OCI-LY7 (cell line): ENCODE measurements at regions not wholly inside any gene's neighbourhood (a gene's known extent, or its start where the extent isn't known, plus 50 kb on each side); places are given as distances from the start of the nearest gene placed in this dataset.

ENCODE experiments used
- BruUV-seq: library from RNA; stranded (reverse); fragments of 400-500 nt; replicated peaks from 2 replicates; lab custom pipeline; 2021; lab: Mats Ljungman, UMichigan
- CTCF ChIA-PET: fragments of 300-600 bp; sonication (Branson Sonifier 250); formaldehyde crosslinking; loops from one replicate; lab custom pipeline; 2022; ENCODE audit warnings: antibody characterized with exemption; ENCODE audit not compliant: unreplicated experiment; lab: Charles Lee
- POLR2A ChIA-PET: fragments of 300-600 bp; sonication (Branson Sonifier 250); formaldehyde crosslinking; loops from one replicate; lab custom pipeline; 2022; ENCODE audit warnings: antibody characterized with exemption; lab: Charles Lee
- DNase-seq: peaks from one replicate; pipeline ENCODE4 v3.0.0-alpha.2; 2015; ENCODE audit warnings: low spot score
- H2AFZ ChIP-seq: fragments of 200-600 bp; sonication (generic), shearing (Covaris generic); 2 replicates; pipeline ENCODE4 v1.6.1; 2014; ENCODE audit warnings: mild to moderate bottlenecking, antibody characterized with exemption, low read length, moderate library complexity
- H3K27ac ChIP-seq: fragments of 200-600 bp; sonication (generic); 2 replicates; pipeline ENCODE4 v1.5.1; 2014; ENCODE audit warnings: mixed run types, low read depth, mild to moderate bottlenecking, moderate library complexity, low read length, inconsistent platforms; ENCODE audit not compliant: poor library complexity, severe bottlenecking
- H3K36me3 ChIP-seq: fragments of 200-600 bp; sonication (generic); 2 replicates; pipeline ENCODE4 v1.6.1; 2014; ENCODE audit warnings: mild to moderate bottlenecking, antibody characterized with exemption, low read length, moderate library complexity, mixed read lengths; ENCODE audit not compliant: insufficient read depth
- H3K4me1 ChIP-seq: fragments of 200-600 bp; sonication (generic); 2 replicates; pipeline ENCODE4 v1.5.1; 2014; ENCODE audit warnings: mild to moderate bottlenecking, low read length; ENCODE audit not compliant: insufficient read depth, poor library complexity, severe bottlenecking
- H3K4me2 ChIP-seq: fragments of 200-600 bp; sonication (generic); 2 replicates; pipeline ENCODE4 v1.6.1; 2014; ENCODE audit warnings: mild to moderate bottlenecking, low read length
- H3K4me3 ChIP-seq: fragments of 200-600 bp; sonication (generic); 2 replicates; pipeline ENCODE4 v1.5.1; 2014; ENCODE audit warnings: mild to moderate bottlenecking, low read depth, low read length; ENCODE audit not compliant: poor library complexity, severe bottlenecking
- H3K79me2 ChIP-seq: fragments of 200-600 bp; sonication (generic); 2 replicates; pipeline ENCODE4 v1.6.1; 2016; ENCODE audit warnings: low read depth, mild to moderate bottlenecking, low read length, moderate library complexity, mixed read lengths; ENCODE audit not compliant: insufficient read depth
- H3K9me2 ChIP-seq: fragments of 200-600 bp; sonication (generic); 2 replicates; pipeline ENCODE4 v1.6.1; 2016; ENCODE audit warnings: mild to moderate bottlenecking, low read length, mixed read lengths; ENCODE audit not compliant: insufficient read depth
- H3K9me3 ChIP-seq: fragments of 200-600 bp; sonication (generic); 2 replicates; pipeline ENCODE4 v1.6.1; 2014; ENCODE audit warnings: mild to moderate bottlenecking, mixed run types, low read length, mixed read lengths
- H4K20me1 ChIP-seq: fragments of 200-600 bp; sonication (generic); 2 replicates; pipeline ENCODE4 v1.6.1; 2014; ENCODE audit warnings: mild to moderate bottlenecking, antibody characterized with exemption, low read length, moderate library complexity, mixed read lengths; ENCODE audit not compliant: insufficient read depth
- EZH2phosphoT487 ChIP-seq: fragments of 200-600 bp; sonication (generic); IDR thresholded peaks from 2 replicates; pipeline ENCODE4 v1.6.1; 2018; ENCODE audit warnings: low read depth, borderline replicate concordance, mild to moderate bottlenecking, mixed run types, antibody characterized with exemption, low read length, moderate library complexity, mixed read lengths
- intact Hi-C: fragments of 100-400 bp; cut with micrococcal nuclease; formaldehyde crosslinking; loops from one replicate; pipeline ENCODE4 v1.10.0; 2022; ENCODE audit not compliant: unreplicated experiment
- TF ChIP-seq, protein P1 (sequence below): fragments of 200-600 bp; sonication (generic); conservative IDR thresholded peaks from 2 replicates; pipeline ENCODE4 v1.5.1; 2014; ENCODE audit warnings: mild to moderate bottlenecking, antibody characterized with exemption, low read length, moderate library complexity, mixed read lengths

DNA sequence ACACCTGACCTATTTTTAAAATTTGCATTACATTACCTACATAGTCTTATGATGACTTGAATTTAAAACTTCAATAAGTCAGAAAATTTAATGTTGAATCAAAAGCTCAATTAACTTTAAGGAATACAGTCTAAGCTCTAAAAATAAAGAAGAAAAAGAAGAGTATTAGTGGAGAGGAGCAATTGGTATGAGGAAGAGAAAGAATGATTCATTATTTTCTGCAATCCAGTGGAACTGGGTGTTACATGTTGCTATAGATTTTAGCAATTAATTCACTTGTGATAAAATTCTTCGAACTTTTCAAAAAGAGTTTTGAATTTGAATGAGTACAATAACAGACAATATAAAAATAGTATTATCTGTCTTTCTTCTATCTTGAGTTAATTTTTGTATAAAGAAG is 158.9 kb upstream of the POT1 start:
- H3K36me3 ChIP-seq, result no peaks in the 10 kb centered on the region
- CTCF ChIA-PET, result no interaction called here
- no peak overlapping the region for H3K27ac ChIP-seq
- H3K9me3 ChIP-seq, result no peaks in the 10 kb centered on the region
- no peaks in the 10 kb centered on the region for H3K79me2 ChIP-seq
- no peak overlapping the region for H3K4me3 ChIP-seq
- TF ChIP-seq, protein P1, sequence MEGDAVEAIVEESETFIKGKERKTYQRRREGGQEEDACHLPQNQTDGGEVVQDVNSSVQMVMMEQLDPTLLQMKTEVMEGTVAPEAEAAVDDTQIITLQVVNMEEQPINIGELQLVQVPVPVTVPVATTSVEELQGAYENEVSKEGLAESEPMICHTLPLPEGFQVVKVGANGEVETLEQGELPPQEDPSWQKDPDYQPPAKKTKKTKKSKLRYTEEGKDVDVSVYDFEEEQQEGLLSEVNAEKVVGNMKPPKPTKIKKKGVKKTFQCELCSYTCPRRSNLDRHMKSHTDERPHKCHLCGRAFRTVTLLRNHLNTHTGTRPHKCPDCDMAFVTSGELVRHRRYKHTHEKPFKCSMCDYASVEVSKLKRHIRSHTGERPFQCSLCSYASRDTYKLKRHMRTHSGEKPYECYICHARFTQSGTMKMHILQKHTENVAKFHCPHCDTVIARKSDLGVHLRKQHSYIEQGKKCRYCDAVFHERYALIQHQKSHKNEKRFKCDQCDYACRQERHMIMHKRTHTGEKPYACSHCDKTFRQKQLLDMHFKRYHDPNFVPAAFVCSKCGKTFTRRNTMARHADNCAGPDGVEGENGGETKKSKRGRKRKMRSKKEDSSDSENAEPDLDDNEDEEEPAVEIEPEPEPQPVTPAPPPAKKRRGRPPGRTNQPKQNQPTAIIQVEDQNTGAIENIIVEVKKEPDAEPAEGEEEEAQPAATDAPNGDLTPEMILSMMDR, result no peak
- TF ChIP-seq EZH2phosphoT487, result no peak
- POLR2A ChIA-PET, result no interaction called here
- DNase-seq, result no peak
- no peaks in the 10 kb centered on the region for H3K4me1 ChIP-seq
- intact Hi-C loops, result no loop called here
- no peak overlapping the region for H3K4me2 ChIP-seq
- BruUV-seq, result no TSS peak
- H4K20me1 ChIP-seq, result no peaks in the 10 kb centered on the region
- no peaks in the 10 kb centered on the region for H3K9me2 ChIP-seq
- no peak overlapping the region for H2AFZ ChIP-seq

DNA sequence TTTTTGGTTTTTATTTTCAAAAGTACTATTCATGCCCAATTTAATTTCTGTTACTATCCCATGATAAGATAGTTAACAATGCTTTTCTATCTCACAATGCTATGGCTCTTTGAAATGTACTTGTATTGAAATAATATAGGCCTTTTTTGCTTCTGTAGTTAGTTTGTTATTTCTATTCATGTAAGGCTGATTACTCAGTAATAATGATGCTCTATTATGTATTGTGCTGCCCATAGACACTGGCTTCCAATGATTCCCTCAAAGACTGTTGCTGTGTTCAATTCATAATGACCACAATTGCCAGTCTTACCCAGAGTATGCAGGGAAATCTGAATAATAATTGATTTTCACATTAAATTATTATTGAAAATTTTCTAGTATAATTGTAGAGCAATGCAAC is 155.5 kb upstream of the POT1 start:
- DNase-seq, result no peak
- Histone ChIP-seq H3K4me2 (no peak overlapping the region), H3K4me1 (no peaks in the 10 kb centered on the region), H4K20me1 (no peaks in the 10 kb centered on the region), H3K36me3 (no peaks in the 10 kb centered on the region), H3K9me3 (no peaks in the 10 kb centered on the region), H2AFZ (no peak overlapping the region), H3K4me3 (no peak overlapping the region), H3K9me2 (no peaks in the 10 kb centered on the region), H3K79me2 (no peaks in the 10 kb centered on the region), H3K27ac (no peak overlapping the region)
- TF ChIP-seq EZH2phosphoT487, result no peak
- TF ChIP-seq, protein P1, result no peak
- intact Hi-C loops, result no loop called here
- ChIA-PET CTCF (no interaction called here), POLR2A (interaction anchor here (0.7 kb wide), 1 partner anchor 616 kb away, joined by 3 read pairs; no protein-coding TSS in a partner anchor)
- BruUV-seq, result no TSS peak

DNA sequence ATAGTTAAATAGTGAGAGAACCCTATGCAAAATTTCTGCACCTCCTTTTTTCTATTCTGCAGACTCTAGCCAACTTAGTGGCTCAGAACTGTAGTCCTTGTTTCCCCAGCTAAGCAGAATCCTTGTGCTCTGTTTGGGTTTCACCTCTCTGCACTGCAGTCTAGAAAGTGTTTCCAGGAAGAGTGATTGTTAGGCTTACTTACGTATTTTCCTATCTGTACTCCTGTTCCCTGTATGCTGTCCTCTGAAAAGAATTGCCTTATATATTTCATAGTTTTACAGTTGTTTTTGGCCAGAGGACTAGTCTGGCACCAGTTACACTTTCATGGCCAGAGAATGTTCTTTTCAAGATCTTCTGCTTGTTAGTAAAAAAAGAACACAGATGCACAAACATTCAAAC is 154.6 kb upstream of the POT1 start:
- no TSS peak for BruUV-seq
- no peak for DNase-seq

More for the DNA sequence above, 154.6 kb upstream of the POT1 start:
- no peaks in the 10 kb centered on the region for H3K9me2 ChIP-seq
- no peaks in the 10 kb centered on the region for H3K4me1 ChIP-seq
- no peak overlapping the region for H3K27ac ChIP-seq
- H3K4me2 ChIP-seq, result no peak overlapping the region
- POLR2A ChIA-PET, result no interaction called here
- no peaks in the 10 kb centered on the region for H3K79me2 ChIP-seq
- no peak overlapping the region for H2AFZ ChIP-seq
- CTCF ChIA-PET, result no interaction called here
- intact Hi-C loops, result no loop called here
- no peaks in the 10 kb centered on the region for H4K20me1 ChIP-seq
- no peaks in the 10 kb centered on the region for H3K9me3 ChIP-seq
- H3K36me3 ChIP-seq, result no peaks in the 10 kb centered on the region
- no peak overlapping the region for H3K4me3 ChIP-seq
- no peak for TF ChIP-seq EZH2phosphoT487
- TF ChIP-seq, protein P1, result no peak
